HUES6 (cell line): ENCODE measurements at regions not wholly inside any gene's neighbourhood (a gene's known extent, or its start where the extent isn't known, plus 50 kb on each side); places are given as distances from the start of the nearest gene placed in this dataset.
A peak's percentile ranks its signal among the peaks of the same experiment; 100 is the strongest.

ENCODE experiments used
- H3K27ac ChIP-seq: 2 replicates; pipeline ENCODE4 v1.7.0; 2013; ENCODE audit warnings: low read depth, mild to moderate bottlenecking, low read length, inconsistent platforms
- H3K27me3 ChIP-seq: 2 replicates; pipeline ENCODE4 v1.6.1; 2013; ENCODE audit warnings: low read length; ENCODE audit not compliant: control insufficient read depth, insufficient read depth
- H3K36me3 ChIP-seq: 2 replicates; pipeline ENCODE4 v1.6.1; 2013; ENCODE audit warnings: low read length; ENCODE audit not compliant: control insufficient read depth, insufficient read depth
- H3K4me1 ChIP-seq: 2 replicates; pipeline ENCODE4 v1.6.1; 2013; ENCODE audit warnings: low read length; ENCODE audit not compliant: control insufficient read depth, insufficient read depth
- H3K4me3 ChIP-seq: 2 replicates; pipeline ENCODE4 v1.5.1; 2013; ENCODE audit warnings: low read depth, low read length
- H3K9ac ChIP-seq: one replicate; pipeline ENCODE4 v1.6.1; 2013; ENCODE audit warnings: mild to moderate bottlenecking, low read length
- H3K9me3 ChIP-seq: 2 replicates; pipeline ENCODE4 v1.6.1; 2013; ENCODE audit warnings: low read depth, low read length; ENCODE audit not compliant: control insufficient read depth, insufficient read depth

DNA sequence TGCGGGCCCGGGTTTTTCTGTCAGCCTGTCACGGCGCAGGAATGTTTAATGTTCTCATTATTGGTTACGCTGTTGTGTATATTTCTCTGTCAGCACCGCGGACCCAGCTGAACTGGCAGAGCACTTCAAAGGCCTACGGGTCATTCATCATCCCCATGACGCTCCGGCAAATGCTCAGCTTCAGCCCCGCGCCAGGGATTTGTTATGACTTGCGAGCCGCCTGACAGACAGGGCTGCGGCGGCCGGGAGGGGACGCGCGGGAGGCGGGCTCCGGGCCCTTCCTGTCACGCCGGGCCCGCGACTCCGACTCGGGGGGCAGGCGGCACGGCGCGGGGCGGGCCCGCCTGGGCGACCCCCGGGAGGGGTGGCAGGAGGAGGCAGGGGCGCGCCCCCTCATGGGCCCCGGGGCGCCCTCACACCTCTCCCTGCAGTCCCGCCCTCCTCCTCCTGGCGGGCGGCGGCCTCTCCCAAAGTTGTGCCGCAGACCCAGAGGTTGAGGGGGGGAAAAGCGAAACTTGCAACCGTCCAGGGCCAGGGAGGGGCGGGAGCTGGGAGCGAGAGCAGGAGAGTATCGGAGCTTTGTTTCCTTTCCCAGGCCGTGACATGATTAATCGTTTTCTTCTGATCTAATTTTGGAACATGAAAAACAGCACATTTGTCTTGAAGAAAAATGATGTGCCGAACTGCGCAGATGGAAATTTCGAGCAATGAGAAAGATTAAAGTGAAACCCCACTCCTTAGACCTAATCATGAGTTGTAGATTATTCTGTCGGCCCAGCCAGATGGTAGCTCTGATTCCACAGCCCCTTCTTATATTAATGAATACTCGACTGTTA is 59.3 kb upstream of the COMTD1 start:
- H3K9me3 ChIP-seq: 0 out of 2 replicates have a peak, but pooled peaks cover 2% of the 10 kb centered on the region
- peaks cover 52% of the 10 kb centered on the region for H3K27me3 ChIP-seq
- H3K4me3 ChIP-seq: peak overlapping the region; percentile 63
- no peak overlapping the region for H3K9ac ChIP-seq
- H3K36me3 ChIP-seq: no peaks in the 10 kb centered on the region
- peaks cover 12% of the 10 kb centered on the region for H3K4me1 ChIP-seq
- H3K27ac ChIP-seq: no peak overlapping the region

- H3K9ac ChIP-seq: no peak overlapping the region
- H3K36me3 ChIP-seq: no peaks in the 10 kb centered on the region
- H3K9me3 ChIP-seq: 0 out of 2 replicates have a peak, but pooled peaks cover 2% of the 10 kb centered on the region
- H3K27me3 ChIP-seq: peaks cover 52% of the 10 kb centered on the region
- peaks cover 12% of the 10 kb centered on the region for H3K4me1 ChIP-seq
- H3K4me3 ChIP-seq: peak overlapping the region; percentile 63
- H3K27ac ChIP-seq: no peak overlapping the region
Measured at GRCh38 chr10:75294518-75294865, 58.7 kb upstream of the COMTD1 start.

- 0 out of 2 replicates have a peak overlapping the region, but pooled peaks have one; percentile 63 for H3K4me3 ChIP-seq
- H3K9me3 ChIP-seq: 0 out of 2 replicates have a peak, but pooled peaks cover 2% of the 10 kb centered on the region
- H3K9ac ChIP-seq: no peak overlapping the region
- no peaks in the 10 kb centered on the region for H3K36me3 ChIP-seq
- H3K27ac ChIP-seq: no peak overlapping the region
- peaks cover 52% of the 10 kb centered on the region for H3K27me3 ChIP-seq
- peaks cover 12% of the 10 kb centered on the region for H3K4me1 ChIP-seq
Measured at GRCh38 chr10:75294031-75294437, 58.3 kb upstream of the COMTD1 start.

DNA sequence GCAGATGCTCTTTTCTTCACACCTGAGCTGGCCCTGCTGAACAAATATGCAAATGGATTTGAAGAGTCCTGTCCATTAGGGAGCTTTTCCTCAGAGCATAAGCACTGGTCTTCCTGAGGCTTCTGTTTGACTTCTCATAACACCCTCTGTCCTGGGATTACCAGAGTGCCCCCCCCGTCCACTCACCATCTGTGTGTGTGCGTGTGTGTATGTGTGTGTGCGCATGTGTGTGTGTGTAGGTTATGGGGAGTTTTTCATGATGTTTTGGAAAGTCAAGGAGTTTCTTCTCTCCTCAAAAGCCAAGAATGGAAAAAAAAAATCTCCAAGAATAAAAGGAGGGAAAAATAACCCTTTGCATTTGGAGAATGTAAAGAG is 57.7 kb upstream of the COMTD1 start:
- peaks cover 12% of the 10 kb centered on the region for H3K4me1 ChIP-seq
- H3K36me3 ChIP-seq: no peaks in the 10 kb centered on the region
- peaks cover 52% of the 10 kb centered on the region for H3K27me3 ChIP-seq
- no peak overlapping the region for H3K4me3 ChIP-seq
- H3K9ac ChIP-seq: no peak overlapping the region
- H3K9me3 ChIP-seq: 0 out of 2 replicates have a peak, but pooled peaks cover 2% of the 10 kb centered on the region
- no peak overlapping the region for H3K27ac ChIP-seq

DNA sequence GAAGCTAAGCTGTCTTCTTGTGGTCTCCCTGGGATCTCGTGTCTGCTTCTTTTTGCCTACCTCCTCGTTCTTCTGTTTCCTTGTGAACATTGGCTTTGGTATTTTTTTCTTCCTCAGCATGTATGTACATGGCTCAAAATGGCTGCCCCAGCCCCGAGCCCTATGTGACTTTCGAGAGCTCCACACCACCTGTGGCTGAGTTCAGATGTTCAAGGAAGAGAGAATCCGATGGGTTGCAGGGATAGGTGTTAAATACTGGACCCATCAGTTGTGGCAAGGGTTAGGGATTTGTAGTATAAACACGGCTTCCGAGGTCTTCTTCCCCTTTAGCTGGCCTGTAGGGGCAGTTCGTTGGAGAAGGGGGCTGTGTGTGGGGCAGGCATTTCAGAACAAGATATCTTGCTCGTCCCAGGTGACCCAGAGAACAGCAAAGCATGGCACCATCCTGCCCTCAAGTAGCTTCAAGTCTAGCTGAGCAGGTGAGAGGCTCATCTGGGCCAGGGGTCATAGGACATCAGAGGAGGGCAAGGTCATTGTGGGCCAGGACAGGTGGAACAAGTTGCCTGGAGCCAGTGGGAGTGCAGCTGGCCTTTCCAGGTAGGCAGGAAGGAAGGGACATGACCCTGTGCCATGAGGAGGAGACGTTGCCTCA is 57.2 kb upstream of the COMTD1 start:
- peaks cover 52% of the 10 kb centered on the region for H3K27me3 ChIP-seq
- no peak overlapping the region for H3K9ac ChIP-seq
- no peak overlapping the region for H3K27ac ChIP-seq
- 0 out of 2 replicates have a peak, but pooled peaks cover 2% of the 10 kb centered on the region for H3K9me3 ChIP-seq
- H3K36me3 ChIP-seq: no peaks in the 10 kb centered on the region
- no peak overlapping the region for H3K4me3 ChIP-seq
- H3K4me1 ChIP-seq: peaks cover 12% of the 10 kb centered on the region

DNA sequence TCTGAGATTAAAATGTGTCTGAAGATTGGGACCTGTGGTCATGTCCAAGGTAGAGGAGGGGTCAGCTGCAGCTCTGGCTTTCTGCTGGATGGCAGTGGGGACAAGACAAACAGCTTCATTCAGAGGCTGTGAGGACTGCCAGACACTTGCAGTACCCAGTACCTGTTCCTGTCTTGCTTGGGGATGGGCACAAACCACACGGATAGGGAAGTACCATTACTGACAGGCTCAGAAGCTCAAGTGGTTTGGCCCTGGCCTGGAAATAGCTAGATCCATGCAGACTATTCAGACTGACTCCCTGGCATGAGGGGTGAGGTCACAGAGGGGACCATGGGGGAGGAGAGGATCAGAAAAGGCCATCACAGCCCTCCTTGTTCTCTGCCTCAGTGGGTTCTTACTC is 56.0 kb upstream of the COMTD1 start:
- Histone ChIP-seq H3K4me1 (peaks cover 12% of the 10 kb centered on the region), H3K9ac (no peak overlapping the region), H3K36me3 (no peaks in the 10 kb centered on the region), H3K27me3 (peaks cover 47% of the 10 kb centered on the region), H3K27ac (no peak overlapping the region), H3K9me3 (0 out of 2 replicates have a peak, but pooled peaks cover 2% of the 10 kb centered on the region), H3K4me3 (no peak overlapping the region)

DNA sequence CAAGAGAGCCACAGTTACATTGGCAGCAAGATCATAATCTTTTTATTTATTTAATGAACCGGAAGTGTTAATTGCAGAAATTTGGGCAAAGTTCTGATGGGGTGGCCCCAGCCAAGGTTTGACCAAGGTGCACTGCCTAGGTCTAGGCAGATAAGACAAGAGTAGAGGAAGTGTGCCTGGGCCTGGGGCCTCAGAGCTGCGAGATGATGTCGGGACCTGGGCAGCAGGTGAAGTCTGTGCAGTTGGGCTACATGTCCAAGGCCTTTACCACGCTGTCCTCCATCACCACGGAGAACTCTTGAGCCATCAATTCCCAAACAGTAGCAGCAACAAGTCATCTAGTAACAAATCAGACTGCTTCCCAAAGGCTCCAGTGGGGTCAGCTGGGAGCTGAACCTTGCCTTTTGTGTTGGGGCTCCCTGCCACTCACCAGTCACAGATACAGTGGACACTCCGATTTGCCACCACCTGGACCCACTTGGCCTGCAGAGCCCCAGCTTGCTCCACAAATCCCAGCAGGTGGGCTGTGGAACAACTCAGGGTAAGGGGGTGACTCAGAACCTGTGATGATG is 52.5 kb upstream of the COMTD1 start:
- H3K36me3 ChIP-seq: no peaks in the 10 kb centered on the region
- H3K27ac ChIP-seq: no peak overlapping the region
- H3K4me1 ChIP-seq: 0 out of 2 replicates have a peak, but pooled peaks cover 4% of the 10 kb centered on the region
- H3K9ac ChIP-seq: no peak overlapping the region
- H3K9me3 ChIP-seq: 0 out of 2 replicates have a peak, but pooled peaks cover 2% of the 10 kb centered on the region
- no peak overlapping the region for H3K4me3 ChIP-seq
- peaks cover 12% of the 10 kb centered on the region for H3K27me3 ChIP-seq

DNA sequence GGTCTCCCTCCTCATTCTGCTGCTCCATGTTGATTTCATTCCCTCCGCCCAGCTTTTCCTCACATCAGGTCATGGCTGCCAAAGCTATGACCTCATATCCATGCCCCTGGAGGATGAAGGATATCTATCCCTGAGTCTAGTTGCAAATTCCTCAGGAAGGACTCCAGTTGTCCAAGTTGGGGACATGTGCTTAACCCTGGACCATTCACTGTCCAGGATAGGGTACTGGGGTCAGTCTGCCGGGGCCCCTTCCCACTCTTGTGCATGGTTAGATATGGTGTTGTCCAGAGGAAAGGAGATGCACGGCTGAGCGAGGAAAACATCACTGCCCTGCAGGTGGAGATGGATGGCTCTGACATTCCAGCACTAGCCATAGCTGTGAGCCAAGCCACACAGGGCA is 51.9 kb upstream of the COMTD1 start:
- no peak overlapping the region for H3K4me3 ChIP-seq
- peaks cover 6% of the 10 kb centered on the region for H3K27me3 ChIP-seq
- no peak overlapping the region for H3K27ac ChIP-seq
- no peak overlapping the region for H3K9ac ChIP-seq
- 0 out of 2 replicates have a peak, but pooled peaks cover 2% of the 10 kb centered on the region for H3K9me3 ChIP-seq
- H3K4me1 ChIP-seq: 0 out of 2 replicates have a peak, but pooled peaks cover 4% of the 10 kb centered on the region
- no peaks in the 10 kb centered on the region for H3K36me3 ChIP-seq

DNA sequence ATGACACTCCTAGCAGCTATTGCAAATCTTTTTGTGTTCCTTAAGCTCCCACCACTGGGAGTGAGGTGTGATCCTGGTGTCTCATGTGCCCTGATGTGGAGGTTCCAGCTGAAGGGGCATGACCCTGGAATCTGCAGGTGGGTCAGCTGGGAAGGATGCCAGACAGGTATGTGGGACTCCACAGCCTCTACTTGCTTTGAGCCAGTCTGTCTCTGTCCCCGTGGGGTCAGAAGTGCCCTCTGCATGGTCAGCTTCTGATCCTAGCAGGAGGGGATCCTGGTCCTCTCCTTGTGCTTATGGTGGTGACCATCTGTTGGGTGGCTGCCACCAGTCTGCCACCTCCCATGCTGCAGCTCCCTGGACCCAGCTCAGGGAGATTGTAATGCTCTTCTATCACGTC is 51.1 kb upstream of the COMTD1 start:
- Histone ChIP-seq H3K9me3 (0 out of 2 replicates have a peak, but pooled peaks cover 2% of the 10 kb centered on the region), H3K27me3 (peaks cover 3% of the 10 kb centered on the region; the same call in 1 of the 2 replicates), H3K4me3 (no peak overlapping the region), H3K36me3 (no peaks in the 10 kb centered on the region), H3K4me1 (0 out of 2 replicates have a peak, but pooled peaks cover 4% of the 10 kb centered on the region), H3K9ac (no peak overlapping the region), H3K27ac (no peak overlapping the region)
